ENCODE measurements at regions not wholly inside any gene's neighbourhood (a gene's known extent, or its start where the extent isn't known, plus 50 kb on each side); places are given as distances from the start of the nearest gene placed in this dataset.

GRCh38 chr5:2204366-2205184 is 321.9 kb upstream of the IRX4 start:
- DNase-seq (ENCODE audit: low read depth): no peak

DNA sequence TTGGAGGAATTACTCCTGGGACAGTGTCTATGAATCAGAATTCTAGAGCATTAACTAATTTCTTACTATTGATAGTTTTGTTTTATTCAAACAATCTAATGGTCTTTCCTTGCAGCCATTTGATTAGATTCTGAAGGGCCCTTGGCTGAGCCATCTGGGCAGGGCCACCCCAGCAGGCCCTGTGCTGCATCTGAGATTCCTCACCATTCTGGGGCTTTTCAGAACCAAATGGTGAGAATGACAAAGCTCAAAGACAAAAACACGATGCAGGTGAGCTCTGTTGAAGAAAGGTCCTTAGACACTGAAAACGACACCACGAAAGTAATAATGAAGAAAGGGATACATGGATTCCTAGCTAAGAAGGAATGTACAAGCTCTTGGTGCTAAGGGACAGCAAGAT is 321.0 kb upstream of the IRX4 start:
- DNase-seq (ENCODE audit: low read depth): no peak

GRCh38 chr5:2201832-2202231 is 319.1 kb upstream of the IRX4 start:
- no peak for DNase-seq (ENCODE audit: low read depth)

DNA sequence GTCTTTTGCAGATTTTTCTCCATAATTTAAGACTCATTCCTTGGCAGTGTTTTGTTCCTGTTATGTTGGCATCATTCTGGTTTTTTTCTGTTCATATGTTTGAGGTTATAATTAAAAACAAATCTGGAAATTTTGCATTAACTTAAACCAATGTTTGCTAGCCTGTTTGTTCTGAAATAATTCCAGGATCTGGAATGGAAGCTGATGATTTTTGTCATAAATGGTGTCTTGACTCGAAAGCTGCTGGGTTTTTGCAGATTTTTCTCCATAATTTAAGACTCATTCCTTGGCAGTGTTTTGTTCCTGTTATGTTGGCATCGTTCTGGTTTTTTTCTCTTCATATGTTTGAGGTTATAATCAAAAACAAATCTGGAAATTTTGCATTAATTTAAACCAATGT is 318.7 kb upstream of the IRX4 start:
- DNase-seq (ENCODE audit: low read depth): no peak

DNA sequence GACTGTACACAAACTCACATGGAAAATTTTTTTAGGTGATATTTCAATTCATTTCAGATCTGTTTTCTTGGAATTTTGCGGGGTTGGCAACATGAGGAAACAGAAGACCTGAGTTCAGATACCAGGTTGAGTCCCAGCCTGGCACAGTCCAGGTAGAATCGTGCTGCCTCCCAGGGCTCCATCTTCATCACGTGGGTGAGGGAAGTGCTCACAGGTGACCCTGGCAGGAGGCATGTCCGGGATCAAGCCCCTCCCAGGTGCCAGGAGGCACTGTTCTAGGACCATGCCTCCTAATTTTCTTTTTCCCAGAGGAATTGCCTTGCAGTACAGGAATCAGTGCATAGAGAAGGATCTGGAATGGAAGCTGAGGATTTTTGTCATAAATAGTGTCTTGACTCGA is 318.3 kb upstream of the IRX4 start:
- no peak for DNase-seq (ENCODE audit: low read depth)

DNA sequence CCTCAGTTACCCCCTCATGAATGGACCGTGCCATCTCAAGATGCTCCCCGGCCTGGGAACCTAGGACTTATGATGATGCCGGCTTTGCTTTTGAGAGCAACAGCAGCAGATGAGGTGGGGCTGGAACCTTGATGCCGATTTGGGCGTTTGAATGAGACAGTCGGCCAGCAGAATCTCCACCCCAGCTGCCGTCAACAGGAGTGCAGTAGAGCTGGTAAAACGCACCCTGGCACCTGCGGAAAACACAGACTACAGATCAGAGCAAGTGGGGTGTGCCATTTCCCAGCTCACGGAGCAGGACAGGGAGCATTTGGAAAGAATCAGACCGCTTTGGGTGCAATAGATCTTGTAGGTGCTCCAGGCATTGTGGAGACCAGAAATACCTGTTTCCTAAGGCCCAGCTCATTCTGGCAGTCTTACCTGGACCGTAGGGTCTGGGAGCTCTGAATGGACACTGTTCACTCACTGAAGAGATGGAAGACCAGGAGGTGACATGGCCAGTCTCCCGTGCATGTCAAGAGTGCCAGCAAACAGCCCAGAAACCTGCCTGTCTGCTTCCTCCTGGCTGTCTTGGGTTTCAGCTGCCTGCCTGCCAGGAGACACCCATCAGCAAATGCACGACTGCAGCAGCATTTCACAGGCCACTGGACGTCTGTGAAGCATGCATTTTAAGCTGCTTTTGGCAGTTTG is 317.7 kb upstream of the IRX4 start:
- DNase-seq (ENCODE audit: low read depth): no peak

DNA sequence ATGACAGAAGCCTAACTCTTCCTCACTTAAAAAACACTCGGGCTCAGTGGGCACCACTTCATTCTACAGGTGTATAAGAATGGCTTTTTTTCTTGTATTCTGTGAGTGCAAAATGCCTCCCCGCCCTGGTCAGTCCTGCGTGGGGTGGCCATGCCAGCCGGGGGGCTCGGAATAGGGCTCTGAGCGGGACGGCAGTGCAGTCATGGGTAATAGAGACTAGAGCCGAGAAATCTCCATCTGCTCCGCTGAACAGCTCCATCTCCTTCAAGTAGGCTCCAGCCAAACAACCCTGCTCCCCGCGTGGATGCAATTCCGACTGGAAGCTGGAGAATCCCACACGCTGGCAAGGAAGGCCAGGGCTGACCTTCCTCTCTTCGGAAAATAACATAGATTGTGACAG is 317.0 kb upstream of the IRX4 start:
- DNase-seq (ENCODE audit: low read depth): no peak

- DNase-seq (ENCODE audit: low read depth): no peak
These were observed 314.4 kb upstream of the IRX4 start for GRCh38 chr5:2196989-2197619.

DNA sequence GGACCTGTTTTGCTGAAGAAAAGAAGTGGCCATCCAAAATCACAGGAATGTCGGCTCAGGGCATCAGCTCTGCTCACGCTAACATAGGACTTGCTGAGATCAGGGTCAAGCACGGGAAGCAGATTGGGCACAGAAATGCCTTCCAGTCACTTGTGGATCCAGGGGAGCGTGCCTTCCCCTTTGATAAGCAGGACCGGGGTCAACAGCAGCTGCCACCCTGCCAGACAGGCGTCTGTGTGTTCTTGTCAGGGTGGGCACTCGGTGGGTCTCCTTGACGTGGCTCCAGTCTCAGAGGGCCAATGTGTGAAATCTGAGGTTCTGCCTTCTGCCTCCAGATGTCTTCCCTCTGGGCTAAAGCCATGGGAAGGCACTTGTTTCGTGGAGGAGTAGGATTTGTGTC is 313.7 kb upstream of the IRX4 start:
- no peak for DNase-seq (ENCODE audit: low read depth)

- DNase-seq (ENCODE audit: low read depth): no peak
These were observed 312.2 kb upstream of the IRX4 start for GRCh38 chr5:2194949-2195348.

- no peak for DNase-seq (ENCODE audit: low read depth)
These were observed 311.5 kb upstream of the IRX4 start for GRCh38 chr5:2194236-2194555.

- DNase-seq (ENCODE audit: low read depth): no peak
These were observed 311.0 kb upstream of the IRX4 start for GRCh38 chr5:2193542-2194235.

- no peak for DNase-seq (ENCODE audit: low read depth)
These were observed 310.4 kb upstream of the IRX4 start for GRCh38 chr5:2193142-2193541.

DNA sequence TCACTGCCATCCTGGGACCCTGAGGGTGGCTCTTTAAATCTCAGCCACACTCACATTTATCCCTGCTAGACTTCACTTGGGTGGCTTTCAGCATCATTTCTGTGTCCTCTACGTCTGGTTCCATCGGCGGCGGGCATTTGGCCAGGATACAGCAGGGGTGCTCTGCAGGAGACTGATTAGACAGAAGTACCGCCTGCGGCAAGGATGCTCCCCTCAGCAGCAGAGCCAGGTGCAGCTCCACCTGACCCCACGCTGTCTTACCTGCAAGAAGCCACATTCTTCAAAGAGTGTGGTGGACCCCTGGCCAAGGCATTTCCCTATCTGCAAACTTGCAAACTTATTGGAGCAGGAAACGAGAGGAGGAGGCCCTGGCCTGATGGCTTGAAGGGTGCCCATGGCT is 309.8 kb upstream of the IRX4 start:
- DNase-seq (ENCODE audit: low read depth): no peak

DNA sequence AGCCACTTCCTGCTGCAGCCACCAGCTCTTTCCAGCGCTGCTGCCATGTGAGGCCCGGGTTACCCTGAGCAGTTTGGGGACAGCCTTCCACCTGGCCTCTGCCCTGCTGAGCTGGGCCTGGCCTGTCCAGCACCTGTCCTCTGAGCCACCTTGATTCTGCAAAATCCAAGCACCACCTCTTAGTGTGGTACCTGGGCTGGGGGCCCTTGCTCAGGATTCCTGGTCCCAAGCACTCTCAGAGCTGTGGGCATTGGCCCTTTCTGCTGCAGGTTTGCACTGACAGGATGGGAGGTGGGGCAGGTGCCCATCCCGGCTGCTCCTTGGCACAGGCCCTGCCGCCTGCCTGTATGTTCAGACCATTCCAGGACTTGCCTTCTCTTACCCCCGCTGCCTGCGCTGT is 309.2 kb upstream of the IRX4 start:
- DNase-seq (ENCODE audit: low read depth): no peak

GRCh38 chr5:2190549-2190948 is 307.8 kb upstream of the IRX4 start:
- DNase-seq (ENCODE audit: low read depth): no peak

GRCh38 chr5:2188661-2189060 is 305.9 kb upstream of the IRX4 start:
- no peak for DNase-seq (ENCODE audit: low read depth)

- DNase-seq (ENCODE audit: low read depth): no peak
These were observed 305.4 kb upstream of the IRX4 start for GRCh38 chr5:2188137-2188536.

DNA sequence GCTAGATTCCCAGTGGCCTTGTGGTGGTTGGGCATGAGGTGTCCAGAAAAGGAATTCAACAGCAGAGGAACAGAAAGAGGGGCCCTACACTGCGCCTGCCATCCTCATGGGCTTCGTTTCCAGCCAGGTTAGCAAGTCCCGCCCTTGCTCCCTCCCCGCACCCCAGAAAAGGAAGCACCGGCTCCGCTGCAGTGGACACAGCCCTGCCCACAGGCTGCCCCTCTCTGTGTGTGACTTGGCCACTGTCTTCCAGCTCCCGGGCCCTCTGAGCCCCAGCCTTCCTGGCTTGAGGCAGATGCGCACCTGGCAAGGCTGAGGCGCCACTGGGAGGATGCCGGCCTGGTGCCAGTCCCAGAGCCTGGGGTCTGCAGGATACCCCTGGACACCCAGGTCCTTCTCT is 305.0 kb upstream of the IRX4 start:
- no peak for DNase-seq (ENCODE audit: low read depth)

DNA sequence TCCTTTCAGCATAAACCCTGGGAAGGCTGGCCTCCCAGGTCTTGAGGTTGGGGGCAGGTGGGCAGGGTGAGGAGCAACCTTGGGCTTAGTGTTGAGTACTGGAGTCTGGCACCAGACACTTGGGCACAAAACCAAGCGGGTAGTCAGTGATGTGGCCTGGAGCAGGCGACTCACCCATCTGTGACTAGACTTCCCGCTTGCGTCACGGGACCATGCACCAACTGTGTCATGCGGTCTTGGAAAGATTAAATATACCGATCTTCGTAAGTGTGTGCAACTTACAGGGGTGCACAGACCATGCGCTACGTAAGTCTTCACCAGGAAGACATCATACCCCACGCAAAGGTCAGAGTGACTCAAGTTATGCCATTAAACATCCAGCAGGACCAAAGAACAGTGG is 304.4 kb upstream of the IRX4 start:
- no peak for DNase-seq (ENCODE audit: low read depth)

DNA sequence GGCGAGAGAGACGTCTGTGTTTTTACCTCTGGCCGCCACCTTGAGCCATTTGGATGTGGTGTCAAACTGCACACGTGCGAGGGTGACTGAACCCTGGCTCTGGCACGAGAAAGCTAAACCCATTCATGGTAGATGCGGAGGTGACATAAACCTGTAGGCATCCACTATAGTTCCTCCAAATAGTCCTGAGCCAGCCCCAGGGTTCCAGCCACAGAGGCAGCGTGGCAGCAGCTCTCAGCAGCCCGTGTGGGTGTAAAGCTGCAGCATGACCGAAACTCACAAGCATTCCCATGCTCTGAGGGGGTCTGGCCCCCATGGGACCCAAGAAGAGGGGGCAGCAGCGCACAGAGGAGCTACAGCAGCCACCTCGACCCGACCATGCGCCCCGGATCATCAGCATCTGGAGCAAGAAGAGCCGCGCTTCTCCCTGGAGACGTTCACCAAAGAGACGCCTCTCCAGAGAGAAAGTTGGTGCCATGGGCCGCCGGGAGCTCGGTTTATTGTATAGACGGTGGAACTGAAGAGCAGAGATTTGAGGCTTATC is 303.8 kb upstream of the IRX4 start:
- DNase-seq (ENCODE audit: low read depth): no peak

- DNase-seq (ENCODE audit: low read depth): no peak
These were observed 303.1 kb upstream of the IRX4 start for GRCh38 chr5:2185646-2186471.
